ENCODE measurements at regions not wholly inside any gene's neighbourhood (a gene's known extent, or its start where the extent isn't known, plus 50 kb on each side); places are given as distances from the start of the nearest gene placed in this dataset.

- TF ChIP-seq CTCF (IDR thresholded peaks at IDR 0.05; ENCODE audit: low read depth, low read length) = no peak
- H3K9me3 ChIP-seq = no peaks in the 10 kb centered on the region
- H3K4me1 ChIP-seq = no peaks in the 10 kb centered on the region
- DNase-seq = no peak
- no peak overlapping the region for H3K4me3 ChIP-seq (ENCODE audit: low read depth, low read length)
- H3K27me3 ChIP-seq = no peaks in the 10 kb centered on the region; the same call in 1 of the 2 replicates
- H3K36me3 ChIP-seq = no peaks in the 10 kb centered on the region
Observed at GRCh38 chr4:138693526-138693925, 322.1 kb upstream of the NOCT start.

GRCh38 chr4:138692411-138692810, 323.2 kb upstream of the NOCT start:
- Histone ChIP-seq H3K27me3 (no peaks in the 10 kb centered on the region), H3K4me3 (ENCODE audit: low read depth, low read length) (no peak overlapping the region), H3K36me3 (no peaks in the 10 kb centered on the region), H3K4me1 (no peaks in the 10 kb centered on the region), H3K9me3 (no peaks in the 10 kb centered on the region)
- no peak for DNase-seq
- TF ChIP-seq CTCF (IDR thresholded peaks at IDR 0.05; ENCODE audit: low read depth, low read length) = no peak

GRCh38 chr4:138689593-138689992, 326.0 kb upstream of the NOCT start:
- H3K4me1 ChIP-seq = no peaks in the 10 kb centered on the region
- H3K27me3 ChIP-seq = no peaks in the 10 kb centered on the region
- no peak for DNase-seq
- H3K4me3 ChIP-seq (ENCODE audit: low read depth, low read length) = no peak overlapping the region
- no peaks in the 10 kb centered on the region for H3K9me3 ChIP-seq
- TF ChIP-seq CTCF (IDR thresholded peaks at IDR 0.05; ENCODE audit: low read depth, low read length) = no peak
- no peaks in the 10 kb centered on the region for H3K36me3 ChIP-seq

- H3K36me3 ChIP-seq = no peaks in the 10 kb centered on the region
- H3K27me3 ChIP-seq = no peaks in the 10 kb centered on the region
- TF ChIP-seq CTCF (IDR thresholded peaks at IDR 0.05; ENCODE audit: low read depth, low read length) = no peak
- no peak overlapping the region for H3K4me3 ChIP-seq (ENCODE audit: low read depth, low read length)
- no peak for DNase-seq
- H3K9me3 ChIP-seq = no peaks in the 10 kb centered on the region
- H3K4me1 ChIP-seq = no peaks in the 10 kb centered on the region
Observed at GRCh38 chr4:138689187-138689586, 326.4 kb upstream of the NOCT start.

GRCh38 chr4:138688408-138689085, 327.0 kb upstream of the NOCT start:
- Histone ChIP-seq H3K4me1 (no peaks in the 10 kb centered on the region), H3K27me3 (no peaks in the 10 kb centered on the region), H3K9me3 (no peaks in the 10 kb centered on the region), H3K36me3 (no peaks in the 10 kb centered on the region), H3K4me3 (ENCODE audit: low read depth, low read length) (no peak overlapping the region)
- TF ChIP-seq CTCF (IDR thresholded peaks at IDR 0.05; ENCODE audit: low read depth, low read length) = no peak
- DNase-seq = no peak

GRCh38 chr4:138686106-138686835, 329.3 kb upstream of the NOCT start:
- no peaks in the 10 kb centered on the region for H3K36me3 ChIP-seq
- no peak for TF ChIP-seq CTCF (IDR thresholded peaks at IDR 0.05; ENCODE audit: low read depth, low read length)
- DNase-seq = no peak
- no peaks in the 10 kb centered on the region for H3K9me3 ChIP-seq
- no peak overlapping the region for H3K4me3 ChIP-seq (ENCODE audit: low read depth, low read length)
- no peaks in the 10 kb centered on the region for H3K4me1 ChIP-seq
- no peaks in the 10 kb centered on the region for H3K27me3 ChIP-seq
